HG02610 (cell line): ENCODE measurements at regions not wholly inside any gene's neighbourhood (a gene's known extent, or its start where the extent isn't known, plus 50 kb on each side); places are given as distances from the start of the nearest gene placed in this dataset.

Source experiments
- ATAC-seq: cut with Tn5 transposase; IDR thresholded peaks from one replicate; pipeline ENCODE4 v1.9.1; 2021; ENCODE audit warnings: mild to moderate bottlenecking, moderate library complexity; ENCODE audit not compliant: unreplicated experiment

- ATAC-seq: no peak
These were observed 115.0 kb upstream of the INPP4B start for GRCh38 chr4:142960867-142961644.

- ATAC-seq: no peak
These were observed 115.8 kb upstream of the INPP4B start for GRCh38 chr4:142961866-142962265.

GRCh38 chr4:142974328-142974727 lies 128.2 kb upstream of the INPP4B start:
- ATAC-seq: no peak

DNA sequence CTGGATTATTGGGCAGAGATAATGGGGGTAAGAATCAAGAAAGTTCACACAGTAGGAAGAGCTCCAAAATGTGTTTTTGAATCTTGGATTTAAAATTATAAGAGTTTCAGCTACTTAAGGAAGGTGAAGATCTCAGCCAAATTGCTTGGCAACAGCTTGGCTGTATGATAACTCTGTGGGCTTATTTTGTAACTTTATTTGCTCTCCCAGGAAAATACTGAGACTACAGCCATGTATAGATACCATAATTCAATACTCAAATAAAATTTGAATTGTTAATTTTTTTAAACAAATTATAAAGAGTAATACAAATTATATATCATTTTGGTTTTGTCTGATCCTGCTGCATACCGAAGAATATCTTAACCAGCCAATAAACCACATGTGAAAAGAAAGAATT lies 129.5 kb upstream of the INPP4B start:
- ATAC-seq: no peak

- ATAC-seq: no peak
These were observed 130.4 kb upstream of the INPP4B start for GRCh38 chr4:142976482-142976881.

GRCh38 chr4:142977182-142977581 lies 131.1 kb upstream of the INPP4B start:
- ATAC-seq: no peak

GRCh38 chr4:142983065-142983464 lies 137.0 kb upstream of the INPP4B start:
- no peak for ATAC-seq

DNA sequence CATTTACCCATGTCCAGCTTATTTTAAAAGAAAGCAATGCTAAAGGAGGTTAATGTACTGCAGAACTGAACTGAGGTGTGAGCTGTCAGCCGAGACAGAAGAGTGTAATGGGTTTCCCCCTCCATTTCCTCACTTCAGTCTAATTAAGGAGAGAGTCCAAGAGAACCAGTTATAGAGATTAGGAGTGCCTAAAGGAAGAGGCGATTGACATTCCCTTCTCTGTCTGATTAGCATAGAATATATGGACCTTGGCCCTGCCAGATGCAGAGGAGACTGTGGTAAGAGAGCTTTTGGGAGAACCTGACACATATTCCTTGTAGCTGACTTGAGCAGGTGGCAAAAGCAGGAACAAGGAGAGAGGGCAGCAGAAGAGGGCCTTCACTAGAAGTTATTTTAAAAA lies 137.5 kb upstream of the INPP4B start:
- ATAC-seq: no peak

DNA sequence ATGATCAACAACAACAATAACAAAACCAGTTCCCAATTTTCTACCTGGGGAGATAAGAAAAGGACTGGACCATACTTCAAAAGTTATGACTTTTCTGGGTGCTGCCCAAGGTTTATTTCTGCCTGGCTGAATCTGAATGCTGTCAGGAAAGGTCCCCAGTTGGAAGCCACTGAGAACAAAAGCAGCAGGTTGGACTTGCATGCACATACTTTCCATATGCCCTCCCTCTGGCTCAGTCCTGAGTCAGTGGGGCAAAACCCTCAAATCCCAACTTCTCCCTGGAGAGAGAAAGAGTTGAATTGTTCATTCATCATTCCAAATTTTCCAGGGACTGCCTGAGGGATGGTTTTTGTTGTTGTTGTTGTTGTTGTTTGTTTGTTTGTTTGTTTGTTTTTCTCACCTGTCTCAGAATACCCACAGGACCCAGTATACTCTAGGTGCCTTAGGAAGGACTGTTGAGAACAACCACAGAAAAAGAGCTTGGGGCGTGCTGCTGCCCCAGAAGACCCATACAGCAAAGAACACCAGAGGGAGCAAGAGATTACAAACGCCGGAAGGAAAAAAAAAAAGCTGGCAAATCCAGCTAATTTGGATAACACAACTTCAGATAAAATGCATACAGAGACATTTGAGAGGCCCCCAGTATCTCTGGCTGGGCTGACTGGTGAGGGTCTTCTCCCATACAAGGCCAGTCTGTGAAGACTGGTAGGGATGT lies 138.9 kb upstream of the INPP4B start:
- ATAC-seq: no peak

- no peak for ATAC-seq
These were observed 168.5 kb upstream of the USP38 start for GRCh38 chr4:143016171-143016570.

DNA sequence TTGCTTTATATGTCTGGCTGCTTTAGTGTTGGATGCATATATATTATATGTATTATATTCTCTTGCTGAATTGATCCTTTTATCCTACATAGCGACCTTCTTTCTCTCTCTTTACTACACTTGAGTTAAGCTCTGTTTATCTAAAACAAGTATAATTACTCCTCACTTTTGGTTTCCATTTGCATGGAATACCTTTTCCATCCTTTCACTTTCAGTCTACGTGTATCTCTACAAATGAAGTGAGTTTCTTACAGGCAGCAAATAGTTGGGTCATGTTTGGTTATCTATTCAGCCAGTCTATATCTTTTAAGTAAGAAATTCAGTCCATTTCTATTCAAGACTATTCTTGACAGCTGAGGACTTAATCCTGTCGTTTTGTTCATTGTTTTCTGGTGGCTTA lies 167.5 kb upstream of the USP38 start:
- no peak for ATAC-seq

DNA sequence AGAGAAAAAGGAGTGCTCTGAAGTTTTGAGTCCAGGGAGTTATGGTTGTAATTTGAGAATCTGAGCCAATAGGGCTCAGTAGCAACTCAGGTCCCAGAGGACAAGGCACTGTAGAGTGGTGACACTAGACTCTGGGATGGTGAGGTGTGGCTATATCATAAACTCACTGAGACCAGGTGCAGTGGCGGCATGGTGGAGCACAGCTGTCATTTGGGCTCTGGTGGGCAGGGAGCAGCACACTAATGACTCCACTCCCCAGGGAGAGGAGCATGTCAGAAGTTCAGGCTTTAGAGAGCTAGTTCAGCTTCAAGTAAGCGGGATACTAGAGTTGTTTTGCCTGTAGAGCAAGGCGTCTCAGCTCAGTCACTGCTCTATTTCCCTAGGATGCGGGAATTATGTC lies 165.4 kb upstream of the USP38 start:
- ATAC-seq: no peak

GRCh38 chr4:143021384-143021783 lies 163.3 kb upstream of the USP38 start:
- ATAC-seq: peak; percentile 79

GRCh38 chr4:143023239-143023918 lies 161.3 kb upstream of the USP38 start:
- ATAC-seq: no peak

DNA sequence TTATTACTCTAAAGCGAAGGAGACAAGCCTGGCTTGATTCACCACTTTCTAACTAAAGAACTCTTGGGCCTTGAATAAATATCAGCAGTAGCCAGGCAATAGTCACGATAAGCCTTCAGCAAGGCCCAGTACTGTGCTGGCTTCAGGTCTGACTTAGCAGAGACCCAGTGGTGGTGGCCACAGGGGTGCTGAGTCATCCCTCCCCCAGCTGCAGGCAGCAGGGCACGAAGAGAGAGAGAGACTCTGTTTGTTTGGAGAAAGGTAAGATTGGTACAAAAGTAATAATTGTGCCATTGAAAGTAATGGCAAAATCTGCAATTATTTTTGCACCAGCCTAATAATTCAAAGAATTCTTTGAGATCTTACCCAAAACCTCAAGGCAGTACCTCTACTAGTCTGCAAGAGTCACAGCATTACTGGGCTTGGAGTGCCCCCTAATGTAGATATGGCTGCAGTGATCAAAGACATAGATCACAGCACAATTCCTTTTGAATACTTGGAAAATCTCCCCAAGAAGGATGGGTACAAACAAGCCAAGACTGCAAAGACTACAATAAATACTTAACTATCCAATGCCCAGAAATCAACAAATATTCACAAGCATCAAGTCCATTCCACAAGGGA lies 159.5 kb upstream of the USP38 start:
- peak; percentile 63 for ATAC-seq

DNA sequence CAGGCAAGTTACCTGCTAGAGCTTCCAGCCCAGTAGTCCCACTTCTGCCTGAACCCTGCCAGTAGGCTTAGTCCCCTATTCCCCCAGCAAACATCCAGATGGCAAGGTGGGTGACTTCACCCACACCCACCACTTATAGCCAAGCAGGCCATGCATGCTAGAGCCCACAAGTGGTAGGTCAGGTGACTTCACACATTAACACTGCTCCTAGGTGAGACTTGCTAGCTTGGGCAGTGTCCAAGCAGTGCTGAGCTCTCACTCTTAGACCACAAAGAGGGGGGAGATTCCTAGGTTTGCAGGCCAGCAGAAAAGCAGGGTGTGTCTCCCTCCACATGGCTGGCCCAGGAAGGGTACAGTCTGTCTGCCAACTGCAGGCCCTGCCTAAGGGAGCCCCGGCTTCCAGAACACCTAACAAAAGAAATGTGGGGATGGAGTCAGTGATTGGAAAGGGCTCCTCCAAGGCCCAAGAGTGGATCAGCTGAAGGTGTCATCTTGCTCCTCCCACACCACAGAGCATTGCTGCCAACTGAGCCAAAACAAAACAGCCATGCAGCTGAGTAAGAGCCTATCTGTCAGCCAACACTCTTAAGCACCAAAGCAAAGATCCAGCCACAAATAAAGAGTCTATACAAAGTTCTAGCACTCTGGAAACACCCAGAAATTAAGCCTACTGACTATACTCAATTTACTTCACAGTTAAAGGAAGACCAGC lies 158.1 kb upstream of the USP38 start:
- ATAC-seq: no peak

GRCh38 chr4:143035661-143036060 lies 149.1 kb upstream of the USP38 start:
- no peak for ATAC-seq

- ATAC-seq: no peak
These were observed 148.3 kb upstream of the USP38 start for GRCh38 chr4:143036443-143036842.

GRCh38 chr4:143046454-143046853 lies 138.3 kb upstream of the USP38 start:
- ATAC-seq: no peak

- ATAC-seq: no peak
These were observed 137.8 kb upstream of the USP38 start for GRCh38 chr4:143046906-143047305.

GRCh38 chr4:143054971-143055370 lies 129.7 kb upstream of the USP38 start:
- ATAC-seq: no peak
